ENCODE measurements at regions not wholly inside any gene's neighbourhood (a gene's known extent, or its start where the extent isn't known, plus 50 kb on each side); places are given as distances from the start of the nearest gene placed in this dataset.

DNA sequence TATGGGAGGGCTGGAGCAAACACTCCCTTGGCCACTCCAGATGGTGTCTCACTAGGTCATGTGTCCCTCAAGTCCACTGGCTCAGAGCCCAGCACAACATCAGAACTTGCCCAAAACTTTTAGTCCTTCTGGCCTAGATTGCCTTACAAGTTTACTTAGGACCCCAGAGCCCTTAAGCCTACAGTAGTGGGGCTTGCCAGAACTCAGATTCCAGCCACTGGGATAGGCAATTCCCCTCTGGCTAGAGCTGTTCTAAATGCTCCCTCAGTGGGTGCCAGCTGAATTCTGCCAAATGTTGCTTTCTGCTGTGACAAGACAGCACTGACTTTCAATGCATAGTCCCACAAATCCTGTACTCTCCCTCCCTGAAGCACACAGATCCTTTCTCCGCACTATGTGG lies 331.1 kb downstream of the HTR7 start:
- peaks cover 0 to 3% of the 10 kb centered on the region in 2 experiments for H3K9me3 ChIP-seq (ENCODE audit: control insufficient read depth in 1 of 2, insufficient read depth in 1 of 2, low read length in 2 of 2)
- intact Hi-C loops (cut with DNase I, micrococcal nuclease): no loop called here
- CTCF ChIA-PET: no interaction called here
- Mint-ChIP-seq H3K4me1 (ENCODE audit: low read depth) (no peaks in the 10 kb centered on the region), H3K27ac (no peak overlapping the region), H3K4me3 (no peak overlapping the region), H3K27me3 (peaks cover 10% of the 10 kb centered on the region), H3K36me3 (ENCODE audit: low read depth) (no peaks in the 10 kb centered on the region), H3K9me3 (no peaks in the 10 kb centered on the region)
- DNase-seq (no peak), ATAC-seq (ENCODE audit: poor library complexity) (no peak)
- no peaks in the 10 kb centered on the region for H3K27me3 ChIP-seq (ENCODE audit: control insufficient read depth in 1 of 2, insufficient read depth in 2 of 2, low read length in 2 of 2)
- TF ChIP-seq, protein P1, sequence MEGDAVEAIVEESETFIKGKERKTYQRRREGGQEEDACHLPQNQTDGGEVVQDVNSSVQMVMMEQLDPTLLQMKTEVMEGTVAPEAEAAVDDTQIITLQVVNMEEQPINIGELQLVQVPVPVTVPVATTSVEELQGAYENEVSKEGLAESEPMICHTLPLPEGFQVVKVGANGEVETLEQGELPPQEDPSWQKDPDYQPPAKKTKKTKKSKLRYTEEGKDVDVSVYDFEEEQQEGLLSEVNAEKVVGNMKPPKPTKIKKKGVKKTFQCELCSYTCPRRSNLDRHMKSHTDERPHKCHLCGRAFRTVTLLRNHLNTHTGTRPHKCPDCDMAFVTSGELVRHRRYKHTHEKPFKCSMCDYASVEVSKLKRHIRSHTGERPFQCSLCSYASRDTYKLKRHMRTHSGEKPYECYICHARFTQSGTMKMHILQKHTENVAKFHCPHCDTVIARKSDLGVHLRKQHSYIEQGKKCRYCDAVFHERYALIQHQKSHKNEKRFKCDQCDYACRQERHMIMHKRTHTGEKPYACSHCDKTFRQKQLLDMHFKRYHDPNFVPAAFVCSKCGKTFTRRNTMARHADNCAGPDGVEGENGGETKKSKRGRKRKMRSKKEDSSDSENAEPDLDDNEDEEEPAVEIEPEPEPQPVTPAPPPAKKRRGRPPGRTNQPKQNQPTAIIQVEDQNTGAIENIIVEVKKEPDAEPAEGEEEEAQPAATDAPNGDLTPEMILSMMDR (IDR thresholded peaks at IDR 0.05): no peak
- no peak overlapping the region for H3K4me3 ChIP-seq (ENCODE audit: low read length)
- H3K36me3 ChIP-seq (ENCODE audit: insufficient read depth, low read length): no peaks in the 10 kb centered on the region
- H3K27ac ChIP-seq (ENCODE audit: low read depth in 1 of 2, low read length in 2 of 2): no peak overlapping the region
- POLR2A ChIA-PET: no interaction called here
- no peaks in the 10 kb centered on the region for H3K4me1 ChIP-seq (ENCODE audit: insufficient read depth, low read length)

DNA sequence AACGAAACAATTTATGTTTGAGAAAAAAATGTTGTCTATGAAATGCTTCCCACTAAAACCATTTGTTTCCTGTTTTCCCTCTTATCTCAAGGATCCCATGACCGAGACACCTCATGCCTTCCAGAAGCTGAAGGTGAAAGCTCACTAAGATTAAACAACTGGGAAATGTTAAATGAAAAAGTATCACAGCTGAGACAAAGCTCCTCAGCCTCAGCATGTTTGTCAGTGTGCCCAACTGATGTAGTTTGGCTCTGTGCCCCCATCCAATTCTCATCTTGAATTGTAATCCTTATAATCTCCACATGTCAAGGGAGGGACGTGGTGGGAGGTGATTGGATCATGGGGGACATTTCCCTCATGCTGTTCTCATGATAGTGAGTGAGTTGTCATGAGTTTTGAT lies 327.3 kb downstream of the HTR7 start:
- H3K27me3 Mint-ChIP-seq: peaks cover 9% of the 10 kb centered on the region
- intact Hi-C loops (cut with DNase I, micrococcal nuclease): no loop called here
- H3K9me3 ChIP-seq (ENCODE audit: control insufficient read depth in 1 of 2, insufficient read depth in 1 of 2, low read length in 2 of 2): peaks cover 0 to 1% of the 10 kb centered on the region in 2 experiments
- H3K36me3 Mint-ChIP-seq (ENCODE audit: low read depth): no peaks in the 10 kb centered on the region
- H3K27me3 ChIP-seq (ENCODE audit: control insufficient read depth in 1 of 2, insufficient read depth in 2 of 2, low read length in 2 of 2): no peaks in the 10 kb centered on the region
- no peak overlapping the region for H3K4me3 ChIP-seq (ENCODE audit: low read length)
- no peak for ATAC-seq (ENCODE audit: poor library complexity)
- H3K4me1 Mint-ChIP-seq (ENCODE audit: low read depth): no peaks in the 10 kb centered on the region
- no peak overlapping the region for H3K4me3 Mint-ChIP-seq
- H3K27ac Mint-ChIP-seq: no peak overlapping the region
- H3K36me3 ChIP-seq (ENCODE audit: insufficient read depth, low read length): no peaks in the 10 kb centered on the region
- no peaks in the 10 kb centered on the region for H3K9me3 Mint-ChIP-seq
- TF ChIP-seq, protein P1 (IDR thresholded peaks at IDR 0.05): no peak
- CTCF ChIA-PET: no interaction called here
- DNase-seq: no peak
- no peak overlapping the region for H3K27ac ChIP-seq (ENCODE audit: low read depth in 1 of 2, low read length in 2 of 2)
- POLR2A ChIA-PET: no interaction called here
- H3K4me1 ChIP-seq (ENCODE audit: insufficient read depth, low read length): no peaks in the 10 kb centered on the region

DNA sequence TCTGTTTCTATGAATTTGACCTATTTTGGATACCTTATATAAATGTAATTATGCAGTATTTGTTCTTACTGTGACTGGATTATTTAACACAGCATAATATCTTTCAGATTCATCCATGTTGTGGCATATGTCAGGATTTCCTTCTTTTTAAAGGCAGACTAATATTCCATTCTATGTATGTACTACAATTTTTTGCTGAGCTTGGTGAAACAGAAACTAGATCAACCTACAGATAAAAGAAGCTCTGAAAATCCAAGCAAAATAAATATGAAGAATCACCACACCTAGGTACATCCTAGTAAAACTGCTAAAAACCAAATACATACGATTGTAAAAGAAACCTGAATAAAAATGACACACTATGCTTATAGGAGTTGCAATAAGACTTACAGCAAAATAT lies 300.5 kb downstream of the HTR7 start:
- H3K36me3 ChIP-seq (ENCODE audit: insufficient read depth, low read length): no peaks in the 10 kb centered on the region
- POLR2A ChIA-PET: no interaction called here
- H3K4me1 ChIP-seq (ENCODE audit: insufficient read depth, low read length): no peaks in the 10 kb centered on the region
- H3K4me3 Mint-ChIP-seq: no peak overlapping the region
- H3K27ac ChIP-seq (ENCODE audit: low read depth in 1 of 2, low read length in 2 of 2): no peak overlapping the region
- H3K4me1 Mint-ChIP-seq (ENCODE audit: low read depth): no peaks in the 10 kb centered on the region
- no peak overlapping the region for H3K27ac Mint-ChIP-seq
- H3K9me3 ChIP-seq (ENCODE audit: control insufficient read depth in 1 of 2, insufficient read depth in 1 of 2, low read length in 2 of 2): no peaks in the 10 kb centered on the region
- intact Hi-C loops (cut with DNase I, micrococcal nuclease): no loop called here
- H3K4me3 ChIP-seq (ENCODE audit: low read length): no peak overlapping the region
- H3K36me3 Mint-ChIP-seq (ENCODE audit: low read depth): no peaks in the 10 kb centered on the region
- H3K27me3 ChIP-seq (ENCODE audit: control insufficient read depth in 1 of 2, insufficient read depth in 2 of 2, low read length in 2 of 2): no peaks in the 10 kb centered on the region
- CTCF ChIA-PET: no interaction called here
- DNase-seq: no peak
- no peak for ATAC-seq (ENCODE audit: poor library complexity)
- no peaks in the 10 kb centered on the region for H3K9me3 Mint-ChIP-seq
- TF ChIP-seq, protein P1 (IDR thresholded peaks at IDR 0.05): no peak
- H3K27me3 Mint-ChIP-seq: no peaks in the 10 kb centered on the region

All from CD4-positive, alpha-beta T cell (primary cell).